Body of pancreas (tissue), 4 donors: ENCODE measurements at regions not wholly inside any gene's neighbourhood (a gene's known extent, or its start where the extent isn't known, plus 50 kb on each side); places are given as distances from the start of the nearest gene placed in this dataset.

Source experiments
- POLR2A ChIP-seq, 3 donors: fragments of 450-650 bp; IDR thresholded peaks; one replicate each; pipeline ENCODE4 v1.6.1; 2016; ENCODE audit warnings: antibody characterized with exemption in 3 of 3, mild to moderate bottlenecking in 2 of 3
- TF ChIP-seq, protein P1 (sequence below), 7 experiments: fragments of 450-650 bp in 4 of 7; fragments of 200-600 bp in 3 of 7; sonication (generic) in 3 of 7; IDR thresholded peaks; one replicate each; pipeline ENCODE4 v1.5.1; 2016 to 2019; ENCODE audit warnings: antibody characterized with exemption in 7 of 7

- TF ChIP-seq, protein P1, sequence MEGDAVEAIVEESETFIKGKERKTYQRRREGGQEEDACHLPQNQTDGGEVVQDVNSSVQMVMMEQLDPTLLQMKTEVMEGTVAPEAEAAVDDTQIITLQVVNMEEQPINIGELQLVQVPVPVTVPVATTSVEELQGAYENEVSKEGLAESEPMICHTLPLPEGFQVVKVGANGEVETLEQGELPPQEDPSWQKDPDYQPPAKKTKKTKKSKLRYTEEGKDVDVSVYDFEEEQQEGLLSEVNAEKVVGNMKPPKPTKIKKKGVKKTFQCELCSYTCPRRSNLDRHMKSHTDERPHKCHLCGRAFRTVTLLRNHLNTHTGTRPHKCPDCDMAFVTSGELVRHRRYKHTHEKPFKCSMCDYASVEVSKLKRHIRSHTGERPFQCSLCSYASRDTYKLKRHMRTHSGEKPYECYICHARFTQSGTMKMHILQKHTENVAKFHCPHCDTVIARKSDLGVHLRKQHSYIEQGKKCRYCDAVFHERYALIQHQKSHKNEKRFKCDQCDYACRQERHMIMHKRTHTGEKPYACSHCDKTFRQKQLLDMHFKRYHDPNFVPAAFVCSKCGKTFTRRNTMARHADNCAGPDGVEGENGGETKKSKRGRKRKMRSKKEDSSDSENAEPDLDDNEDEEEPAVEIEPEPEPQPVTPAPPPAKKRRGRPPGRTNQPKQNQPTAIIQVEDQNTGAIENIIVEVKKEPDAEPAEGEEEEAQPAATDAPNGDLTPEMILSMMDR (IDR thresholded peaks at IDR 0.05): no peak
- TF ChIP-seq POLR2A (IDR thresholded peaks at IDR 0.05): no peak
Measured at GRCh38 chr1:178665579-178665978, 59.5 kb upstream of the RALGPS2 start.
